SU-DHL-6 (cell line): ENCODE measurements at regions not wholly inside any gene's neighbourhood (a gene's known extent, or its start where the extent isn't known, plus 50 kb on each side); places are given as distances from the start of the nearest gene placed in this dataset.
"Not testable (repeated sequence)": the region's sequence is repeated elsewhere in the genome, so short reads cannot be mapped to it uniquely, and the experiment has no call there.

Experiments used
- CTCF ChIP-seq: fragments of 200-600 bp; sonication (generic); IDR thresholded peaks from one replicate; pipeline ENCODE4 v1.5.1; 2017; ENCODE audit warnings: antibody characterized with exemption, mild to moderate bottlenecking, low read length, moderate library complexity; ENCODE audit not compliant: insufficient read depth, poor library complexity, severe bottlenecking
- EZH2phosphoT487 ChIP-seq: fragments of 200-600 bp; sonication (generic), shearing (Covaris generic); conservative IDR thresholded peaks from 2 replicates; pipeline ENCODE4 v1.6.1; 2018; ENCODE audit warnings: mild to moderate bottlenecking, antibody characterized with exemption, low read length, moderate library complexity, mixed read lengths

DNA sequence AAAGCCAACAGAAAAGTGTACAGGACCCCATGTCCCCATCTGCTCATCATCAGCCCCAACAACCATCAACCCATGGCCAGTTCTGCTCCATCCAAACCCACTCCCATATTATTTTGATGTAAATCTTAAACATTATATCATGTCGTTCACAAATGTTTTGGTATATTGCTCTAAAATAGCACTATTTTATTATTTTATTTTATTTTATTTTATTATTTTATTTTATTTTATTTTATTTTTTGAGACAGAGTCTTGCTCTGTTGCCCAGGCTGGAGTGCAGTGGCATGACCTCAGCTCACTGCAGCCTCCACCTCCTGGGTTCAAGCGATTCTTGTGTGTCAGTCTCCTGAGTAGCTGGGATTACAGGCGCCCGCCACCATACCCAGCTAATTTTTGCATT, 72.0 kb upstream of the RALGAPA2 start:
- not testable (repeated sequence) for TF ChIP-seq CTCF, EZH2phosphoT487
